SK-N-MC (cell line): ENCODE measurements at regions not wholly inside any gene's neighbourhood (a gene's known extent, or its start where the extent isn't known, plus 50 kb on each side); places are given as distances from the start of the nearest gene placed in this dataset.

Experiments used
- EZH2 ChIP-seq: fragments of 200-600 bp; sonication (generic); IDR thresholded peaks from one replicate; pipeline ENCODE4 v1.6.1; 2017; ENCODE audit warnings: antibody characterized with exemption
- FOXP2 ChIP-seq: optimal IDR thresholded peaks from 2 replicates; pipeline ENCODE3; 2011; ENCODE audit warnings: mild to moderate bottlenecking, moderate library complexity; ENCODE audit not compliant: insufficient read depth; ENCODE audit errors: extremely low read length, control extremely low read depth
- POLR2AphosphoS5 ChIP-seq: IDR thresholded peaks from 2 replicates; pipeline ENCODE4 v1.6.1; 2012; ENCODE audit warnings: mild to moderate bottlenecking, low read depth, low read length, borderline replicate concordance

GRCh38 chr10:91006001-91006751, 85.3 kb upstream of the ANKRD1 start:
- no peak for TF ChIP-seq EZH2
- no peak for TF ChIP-seq POLR2AphosphoS5
- TF ChIP-seq FOXP2, result no peak
